ENCODE measurements at regions not wholly inside any gene's neighbourhood (a gene's known extent, or its start where the extent isn't known, plus 50 kb on each side); places are given as distances from the start of the nearest gene placed in this dataset.
"Not testable (repeated sequence)": the region's sequence is repeated elsewhere in the genome, so short reads cannot be mapped to it uniquely, and the experiment has no call there.

- TF ChIP-seq CTCF (IDR thresholded peaks at IDR 0.05) = no peak
- TF ChIP-seq ZFX (IDR thresholded peaks at IDR 0.05; ENCODE audit: borderline replicate concordance) = no peak
- no peak overlapping the region for H3K27ac ChIP-seq
Measured at GRCh38 chr14:101313268-101313667, 248.0 kb upstream of the DIO3 start.

- TF ChIP-seq CTCF (IDR thresholded peaks at IDR 0.05) (no peak), ZFX (IDR thresholded peaks at IDR 0.05; ENCODE audit: borderline replicate concordance) (no peak)
- H3K27ac ChIP-seq = no peak overlapping the region
Measured at GRCh38 chr14:101315802-101316296, 245.4 kb upstream of the DIO3 start.

GRCh38 chr14:101318271-101318670 is 243.0 kb upstream of the DIO3 start:
- TF ChIP-seq ZFX (IDR thresholded peaks at IDR 0.05; ENCODE audit: borderline replicate concordance) (no peak), CTCF (IDR thresholded peaks at IDR 0.05) (no peak)
- no peak overlapping the region for H3K27ac ChIP-seq

GRCh38 chr14:101320396-101320795 is 240.9 kb upstream of the DIO3 start:
- TF ChIP-seq CTCF (IDR thresholded peaks at IDR 0.05) = no peak
- no peak for TF ChIP-seq ZFX (IDR thresholded peaks at IDR 0.05; ENCODE audit: borderline replicate concordance)
- H3K27ac ChIP-seq = no peak overlapping the region

GRCh38 chr14:101322223-101322622 is 239.1 kb upstream of the DIO3 start:
- TF ChIP-seq ZFX (IDR thresholded peaks at IDR 0.05; ENCODE audit: borderline replicate concordance) (no peak), CTCF (IDR thresholded peaks at IDR 0.05) (no peak)
- H3K27ac ChIP-seq = no peak overlapping the region

- TF ChIP-seq CTCF (IDR thresholded peaks at IDR 0.05) (no peak), ZFX (IDR thresholded peaks at IDR 0.05; ENCODE audit: borderline replicate concordance) (no peak)
- H3K27ac ChIP-seq = no peak overlapping the region
Measured at GRCh38 chr14:101323111-101323510, 238.2 kb upstream of the DIO3 start.

GRCh38 chr14:101323614-101324235 is 237.6 kb upstream of the DIO3 start:
- H3K27ac ChIP-seq = not testable (repeated sequence)

- no peak overlapping the region for H3K27ac ChIP-seq
- no peak for TF ChIP-seq CTCF (IDR thresholded peaks at IDR 0.05)
- no peak for TF ChIP-seq ZFX (IDR thresholded peaks at IDR 0.05; ENCODE audit: borderline replicate concordance)
Measured at GRCh38 chr14:101325319-101325718, 236.0 kb upstream of the DIO3 start.

Data from 22Rv1 (cell line).